GM18858 (cell line): ENCODE measurements at regions not wholly inside any gene's neighbourhood (a gene's known extent, or its start where the extent isn't known, plus 50 kb on each side); places are given as distances from the start of the nearest gene placed in this dataset.

ENCODE experiments used
- ATAC-seq: cut with Tn5 transposase; IDR thresholded peaks from one replicate; pipeline ENCODE4 v1.9.1; 2021; ENCODE audit not compliant: unreplicated experiment

DNA sequence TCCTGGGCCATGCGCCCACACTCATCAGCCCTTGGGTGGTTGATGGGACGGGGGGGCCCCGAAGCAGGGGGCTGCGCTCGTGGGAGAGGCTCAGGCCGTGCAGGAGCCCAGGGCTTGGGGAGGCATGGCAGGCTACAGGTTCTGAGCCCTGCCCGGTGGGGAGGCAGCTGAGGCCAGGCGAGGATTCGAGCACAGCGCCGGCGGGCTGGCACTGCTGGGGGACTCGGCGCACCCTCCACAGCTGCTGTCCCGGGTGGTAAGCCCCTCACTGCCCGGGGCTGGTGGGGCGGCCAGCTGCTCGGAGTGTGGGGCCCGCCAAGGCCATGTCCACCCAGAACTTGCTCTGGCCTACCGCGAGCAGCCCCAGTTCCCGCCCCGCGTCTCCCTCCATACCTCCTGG lies 295.8 kb upstream of the SEL1L start:
- no peak for ATAC-seq

DNA sequence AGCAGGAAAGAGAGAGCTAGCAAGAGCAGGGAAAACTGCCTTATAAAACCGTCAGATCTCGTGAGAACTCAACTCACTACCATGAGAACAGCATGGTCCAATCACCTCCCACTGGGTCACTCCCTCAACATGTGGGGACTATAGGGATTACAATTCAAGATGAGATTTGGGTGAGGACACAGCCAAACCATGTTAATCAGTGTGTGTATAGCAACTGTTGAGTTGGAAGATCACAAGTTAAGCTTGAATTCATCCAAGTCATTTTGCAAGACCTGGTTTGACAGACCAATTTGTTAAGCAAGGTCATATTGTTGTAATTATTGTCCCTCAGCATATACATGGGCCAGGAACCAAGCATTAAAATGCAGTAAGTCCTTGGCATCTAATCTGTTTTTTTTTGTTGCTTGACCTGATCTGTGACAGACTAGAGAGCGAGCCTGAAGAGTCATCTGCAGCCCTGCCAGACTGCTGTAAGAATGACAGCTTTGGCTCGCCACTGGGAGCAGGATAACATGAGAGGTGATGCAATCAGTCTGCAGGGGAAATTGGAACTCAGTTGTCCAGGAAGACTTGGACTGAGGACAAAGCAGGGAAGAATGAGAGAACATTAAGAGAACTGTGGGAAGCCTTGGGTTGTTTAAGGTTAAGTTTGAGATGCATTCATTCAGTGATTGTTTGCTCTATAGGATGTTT lies 297.6 kb upstream of the SEL1L start:
- ATAC-seq: no peak

DNA sequence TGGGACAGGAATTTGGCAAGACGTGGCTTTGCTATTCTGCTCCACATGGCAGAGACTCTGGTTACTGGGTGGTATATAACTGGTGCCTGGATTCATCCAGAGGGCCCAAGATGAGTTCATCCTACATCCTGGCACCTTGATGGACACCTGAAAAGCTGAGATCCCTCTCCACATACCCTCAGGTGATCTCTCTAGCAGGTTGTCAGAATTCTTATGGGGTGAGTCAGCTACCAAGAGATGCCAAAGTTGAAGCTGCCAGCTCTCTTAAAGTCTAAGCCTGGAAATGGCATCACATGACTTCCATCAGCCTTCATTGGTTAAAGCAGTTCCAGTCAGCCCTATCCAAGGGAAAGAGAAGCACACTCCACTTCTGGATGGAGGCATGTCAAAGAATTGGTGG lies 300.7 kb upstream of the SEL1L start:
- no peak for ATAC-seq

DNA sequence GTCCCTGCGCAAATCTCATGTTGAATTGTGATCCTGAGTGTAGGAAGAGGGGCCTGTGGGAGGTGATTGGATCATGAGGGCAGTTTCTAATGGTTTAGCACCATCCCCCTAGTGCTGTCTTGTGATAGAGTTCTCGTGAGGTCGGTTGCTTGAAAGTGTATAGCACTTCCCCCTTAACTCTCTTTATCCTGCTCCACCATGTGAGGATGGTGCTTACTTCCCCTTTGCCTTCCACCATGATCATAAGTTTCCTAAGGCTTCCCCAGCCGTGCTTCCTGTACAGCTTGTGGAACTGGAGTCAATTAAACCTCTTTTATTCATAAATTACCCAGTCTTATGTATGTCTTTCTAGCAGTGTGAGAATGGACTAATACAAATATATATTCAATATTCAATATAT lies 303.7 kb upstream of the SEL1L start:
- ATAC-seq: no peak

DNA sequence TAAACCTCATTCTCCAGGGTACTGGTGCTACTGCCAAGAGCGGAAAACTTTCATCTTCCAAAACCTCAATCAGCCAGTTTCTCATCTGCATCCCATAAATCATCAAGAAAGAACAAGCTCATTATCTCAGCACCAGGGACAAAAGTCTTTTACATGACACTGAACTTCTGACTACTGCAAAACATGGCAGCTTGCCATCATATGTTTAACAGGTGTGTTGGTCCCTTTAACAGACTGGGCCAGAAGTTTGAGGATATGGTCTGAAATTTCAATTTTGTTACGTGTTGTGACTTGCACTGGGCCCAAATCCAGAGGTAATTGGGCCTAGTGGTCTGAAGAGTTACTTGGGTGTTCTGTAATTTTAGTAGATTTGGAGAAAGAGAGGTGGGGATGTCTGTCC lies 305.4 kb upstream of the SEL1L start:
- ATAC-seq: no peak

DNA sequence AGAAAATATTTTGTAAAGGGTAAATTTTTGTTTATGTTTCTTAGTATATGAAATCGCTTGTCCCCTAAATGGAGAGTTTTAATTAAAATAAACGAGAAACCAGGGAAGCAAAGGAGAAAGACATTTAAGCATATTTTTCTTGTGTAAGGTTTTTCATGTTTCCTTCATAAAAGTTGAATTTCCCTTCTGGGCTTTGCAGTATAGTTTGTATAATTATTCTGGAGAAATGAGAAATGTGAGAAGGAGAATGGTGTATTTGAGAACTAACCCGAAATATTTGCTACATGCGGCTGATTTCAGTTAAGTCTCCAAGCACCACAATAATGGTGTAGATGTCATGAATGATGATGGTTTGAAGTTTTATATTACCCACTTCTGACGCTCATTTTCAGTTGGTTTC lies 307.7 kb upstream of the SEL1L start:
- ATAC-seq: no peak

DNA sequence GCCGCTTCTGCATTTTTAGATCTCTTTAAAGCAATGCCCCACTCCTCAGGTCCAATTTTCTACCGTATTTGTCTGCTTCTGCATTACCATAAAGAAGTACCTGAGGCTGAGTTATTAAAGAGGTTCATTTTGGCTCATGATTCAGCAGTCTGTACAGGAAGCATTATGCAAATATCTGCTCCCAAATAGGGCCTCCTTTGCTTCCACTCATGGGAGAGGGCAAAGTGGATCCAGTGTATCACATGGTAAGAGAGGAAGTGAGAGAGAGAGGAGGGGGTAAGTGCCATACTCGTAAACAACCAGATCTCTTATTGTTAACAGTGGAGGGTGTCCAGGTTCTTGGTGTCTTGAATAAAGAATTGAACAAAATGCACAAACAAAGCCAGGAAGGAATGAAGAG lies 316.1 kb upstream of the SEL1L start:
- ATAC-seq: peak; percentile 55

DNA sequence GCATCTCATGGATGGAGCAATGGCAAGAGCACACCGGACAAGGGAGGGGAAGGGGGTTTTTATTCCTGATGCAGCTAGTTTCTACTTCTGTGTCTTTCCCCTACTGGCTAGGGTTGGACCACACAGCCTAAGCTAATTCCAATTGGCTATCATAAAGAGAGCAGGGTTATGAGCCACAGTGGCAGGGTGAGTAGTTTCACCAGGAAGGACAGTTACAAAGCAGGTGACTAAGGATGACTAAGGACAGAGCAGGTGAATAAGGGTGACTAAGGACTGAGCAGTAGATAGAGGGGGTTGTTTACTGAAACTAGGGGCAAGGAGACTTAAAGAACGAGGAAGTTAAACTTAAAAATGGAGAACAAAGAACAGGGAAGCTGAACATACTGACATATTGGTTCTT lies 321.4 kb upstream of the SEL1L start:
- no peak for ATAC-seq

DNA sequence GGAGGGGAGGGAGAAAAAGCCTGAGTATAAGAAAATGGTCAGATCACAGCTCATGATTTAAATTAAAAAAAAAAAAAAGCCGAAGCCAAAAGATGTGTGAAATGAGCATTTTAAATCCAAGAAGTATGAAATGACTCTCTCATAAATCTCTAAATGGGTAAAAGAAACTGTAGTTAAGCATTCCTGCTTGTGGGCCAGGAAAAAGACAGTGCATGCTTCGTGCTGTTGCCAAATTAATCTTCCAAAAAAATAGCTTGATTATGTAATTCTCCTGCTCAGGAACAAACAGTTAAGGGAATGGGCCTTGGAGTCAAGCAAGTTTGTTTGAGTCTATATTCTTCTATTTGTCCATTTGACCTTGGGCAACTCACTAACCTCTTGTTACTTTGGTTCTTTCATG lies 325.4 kb upstream of the SEL1L start:
- no peak for ATAC-seq

DNA sequence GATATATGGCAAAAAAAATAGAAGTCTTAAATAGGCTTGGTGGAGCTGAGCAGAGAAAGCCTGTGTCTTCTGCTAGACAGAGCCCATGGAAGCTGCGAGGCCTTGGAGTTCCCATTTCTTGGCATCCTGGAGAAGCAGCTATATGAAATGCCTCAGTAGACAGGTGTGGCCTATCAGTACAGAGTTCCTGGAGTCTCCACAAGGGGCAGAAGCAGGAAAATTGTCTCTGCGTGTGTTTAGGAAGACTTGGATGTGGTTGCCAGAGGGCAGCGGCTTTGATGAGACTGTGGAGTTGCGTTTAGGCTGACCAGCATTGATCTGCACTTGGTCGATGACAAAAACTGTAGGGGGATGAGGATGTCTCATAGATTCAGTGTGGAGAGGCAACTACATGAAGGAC lies 334.5 kb upstream of the SEL1L start:
- no peak for ATAC-seq

DNA sequence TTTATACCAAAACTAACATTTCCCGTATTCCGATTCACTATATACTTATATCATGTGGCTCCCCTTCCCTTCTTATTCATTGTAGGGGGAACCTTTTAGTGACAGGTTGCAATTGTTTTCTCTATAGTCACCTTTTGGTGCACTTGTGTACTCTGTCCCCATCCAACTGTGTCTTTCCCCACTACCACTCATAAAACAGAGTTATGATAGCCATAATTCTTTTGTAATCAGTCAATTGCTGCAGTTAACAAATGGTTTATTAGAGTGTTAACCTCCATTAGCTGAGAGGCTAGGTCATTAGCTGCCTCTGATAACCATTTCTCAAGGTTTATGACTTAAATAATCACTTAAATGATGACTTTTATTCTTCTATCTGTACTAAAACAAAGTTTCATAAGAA lies 338.1 kb upstream of the SEL1L start:
- no peak for ATAC-seq

DNA sequence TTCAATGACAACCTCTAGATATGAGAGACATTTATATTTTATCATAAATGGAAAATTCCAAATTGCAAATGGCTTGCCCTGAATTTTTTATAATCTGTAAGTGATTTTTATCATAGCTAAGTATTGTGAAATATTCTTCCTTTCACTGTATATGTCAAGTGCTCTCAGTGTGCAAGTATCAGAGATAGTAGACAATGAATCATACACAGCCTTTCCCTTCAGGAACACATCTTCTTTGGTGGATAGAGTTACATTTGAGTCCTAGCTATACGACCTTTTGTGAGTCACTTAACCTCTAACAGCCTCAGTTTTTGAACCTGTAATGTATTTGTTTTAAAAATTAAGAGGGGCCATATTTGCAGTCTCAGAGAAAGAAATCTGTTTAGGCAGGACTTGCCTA lies 350.7 kb upstream of the SEL1L start:
- ATAC-seq: no peak

DNA sequence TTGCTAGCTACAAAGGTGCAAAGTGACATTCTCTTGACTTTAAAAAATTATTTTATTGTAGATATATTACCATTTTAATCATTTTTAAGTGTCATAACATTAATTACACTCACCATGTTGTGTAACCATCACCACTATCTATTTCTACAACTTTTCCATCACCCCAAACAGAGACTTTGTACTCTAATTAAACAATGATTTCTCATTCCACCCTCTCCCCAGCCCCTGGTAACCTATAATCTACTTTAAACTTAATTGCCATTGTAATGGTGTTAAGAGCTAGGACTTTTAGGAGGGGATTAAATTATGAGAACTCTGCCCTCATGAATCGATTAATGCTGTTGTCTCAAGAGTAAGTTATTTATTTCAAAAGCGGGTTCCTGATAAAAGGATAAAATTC lies 352.9 kb upstream of the SEL1L start:
- no peak for ATAC-seq

DNA sequence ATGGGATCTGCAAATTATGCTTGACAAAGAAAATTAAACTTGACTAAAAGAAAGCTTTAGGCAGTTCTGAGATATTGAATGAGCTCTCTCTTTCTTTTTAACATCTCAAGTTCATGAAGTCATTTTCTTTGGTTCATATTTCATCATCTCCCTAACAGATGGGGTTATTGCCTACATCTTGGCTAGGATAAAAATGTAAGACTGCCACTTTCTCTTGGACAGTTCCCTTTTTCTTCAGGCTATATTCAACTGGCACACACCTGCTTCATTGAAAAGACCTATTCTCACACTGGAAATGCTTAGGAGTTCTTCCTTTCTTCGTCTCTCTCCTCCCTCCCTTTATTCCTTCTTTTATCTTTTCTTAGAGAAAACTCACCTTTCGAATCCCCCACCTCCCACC lies 355.9 kb upstream of the SEL1L start:
- no peak for ATAC-seq

DNA sequence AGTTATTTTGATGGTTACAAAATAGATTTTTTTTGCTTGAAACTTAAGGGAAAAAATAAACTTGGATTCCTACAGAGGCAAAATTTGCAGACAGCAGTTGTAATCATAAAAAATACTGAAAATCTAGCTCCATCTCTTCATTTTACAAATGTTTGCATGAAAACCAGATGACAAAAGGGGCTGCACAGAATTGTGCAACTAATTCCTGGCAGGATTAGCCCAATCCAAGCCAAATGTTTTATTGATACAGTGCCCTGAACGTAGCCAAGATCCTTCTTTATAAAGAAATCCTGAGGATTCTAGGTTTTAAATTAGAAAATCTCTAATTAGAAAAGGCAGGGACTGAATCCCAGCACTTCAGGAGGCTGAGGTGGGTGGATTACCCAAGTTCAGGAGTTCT lies 356.4 kb upstream of the SEL1L start:
- no peak for ATAC-seq

DNA sequence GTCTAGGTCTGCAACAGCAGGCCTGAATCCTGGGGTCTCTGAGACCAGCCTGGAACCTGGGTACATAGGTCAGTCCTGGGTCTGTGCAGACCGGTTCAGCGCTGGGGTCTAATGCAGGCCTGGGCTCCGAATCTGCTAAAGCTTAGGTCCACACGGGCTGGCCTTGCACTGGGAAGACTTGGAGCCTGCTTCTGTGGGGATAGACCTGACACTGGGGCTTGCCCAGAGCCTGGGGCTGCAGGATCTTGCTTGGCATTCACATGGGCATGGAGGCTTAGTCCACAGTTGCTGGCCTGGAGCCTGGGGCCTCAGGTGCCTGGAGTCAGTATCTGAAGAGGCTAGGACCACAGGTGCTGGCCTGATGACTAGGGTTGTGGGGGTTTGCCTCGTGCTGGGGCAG lies 369.8 kb upstream of the SEL1L start:
- no peak for ATAC-seq

DNA sequence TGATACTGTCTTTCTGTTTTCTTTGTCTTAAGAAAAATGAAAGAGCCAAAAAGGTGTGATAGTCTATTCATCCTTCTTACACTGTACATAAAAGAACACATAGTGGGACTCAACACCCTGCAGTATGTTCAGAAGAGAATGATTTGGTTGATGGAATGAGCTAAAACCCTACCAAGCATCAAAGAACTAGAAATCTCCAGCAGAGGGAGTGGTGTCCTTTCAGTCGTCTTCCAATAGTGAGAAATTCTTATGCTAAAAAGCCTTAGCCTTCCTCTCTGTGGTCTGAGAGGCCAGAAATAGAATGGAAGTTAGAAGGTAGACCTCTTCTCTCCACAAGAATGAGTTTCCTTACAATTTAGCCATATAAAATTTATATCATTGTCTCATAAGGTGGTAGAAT lies 393.4 kb upstream of the SEL1L start:
- ATAC-seq: no peak

DNA sequence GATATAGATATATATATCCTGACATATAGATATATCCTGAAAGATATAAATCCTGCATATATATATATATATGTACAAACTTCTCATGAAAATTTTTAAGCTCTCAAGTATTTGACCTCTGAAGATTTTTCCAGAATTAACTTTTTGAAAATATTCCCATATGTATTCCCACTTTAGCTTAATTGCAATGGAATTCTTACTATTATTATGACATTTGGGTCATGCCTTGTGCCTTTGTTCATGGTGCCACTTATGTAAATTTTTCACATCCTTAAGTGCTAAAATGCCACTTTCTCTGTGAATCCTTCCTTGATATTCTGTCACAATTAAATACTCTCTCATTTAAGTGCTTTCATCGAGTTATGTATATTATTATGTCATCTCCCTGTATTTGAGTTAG lies 398.2 kb upstream of the SEL1L start:
- no peak for ATAC-seq

DNA sequence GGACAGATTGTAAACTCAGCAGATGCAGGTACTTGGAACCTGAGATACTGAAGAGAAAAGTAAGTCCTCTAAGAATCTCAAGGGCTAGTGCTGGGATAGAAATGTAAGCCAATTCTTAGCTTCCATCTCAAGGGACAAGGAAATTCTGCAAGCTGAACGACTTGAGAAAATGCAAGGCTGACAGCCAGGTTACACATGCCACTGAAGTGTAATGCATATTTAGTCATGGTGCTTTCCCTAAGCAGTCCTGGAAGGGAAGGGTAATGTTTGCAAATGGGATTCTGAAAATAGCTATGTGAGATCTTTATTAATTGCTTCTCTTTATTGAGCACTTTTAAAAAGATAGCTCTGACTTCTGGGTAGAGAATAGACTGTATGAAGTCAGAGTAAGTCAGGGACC lies 402.7 kb upstream of the SEL1L start:
- ATAC-seq: no peak

DNA sequence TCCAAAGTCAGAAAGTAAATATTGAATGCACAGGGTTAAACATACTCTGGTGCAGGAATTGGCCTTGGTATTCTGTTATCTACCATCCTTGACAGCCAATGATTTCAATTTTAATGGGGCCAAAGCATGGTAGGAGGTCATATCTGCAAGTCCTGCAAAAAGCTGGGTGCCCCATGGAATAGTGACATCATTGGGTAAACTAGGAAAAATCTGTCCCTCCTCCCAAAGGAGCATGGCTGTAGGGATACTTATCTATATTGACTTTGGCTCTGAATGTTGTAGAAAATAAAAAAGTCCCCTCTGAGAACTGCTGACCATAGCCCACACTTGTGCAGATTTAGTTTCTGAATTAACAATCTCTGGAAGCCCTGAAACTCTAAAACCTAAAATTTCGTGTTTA lies 403.2 kb upstream of the SEL1L start:
- ATAC-seq: no peak

DNA sequence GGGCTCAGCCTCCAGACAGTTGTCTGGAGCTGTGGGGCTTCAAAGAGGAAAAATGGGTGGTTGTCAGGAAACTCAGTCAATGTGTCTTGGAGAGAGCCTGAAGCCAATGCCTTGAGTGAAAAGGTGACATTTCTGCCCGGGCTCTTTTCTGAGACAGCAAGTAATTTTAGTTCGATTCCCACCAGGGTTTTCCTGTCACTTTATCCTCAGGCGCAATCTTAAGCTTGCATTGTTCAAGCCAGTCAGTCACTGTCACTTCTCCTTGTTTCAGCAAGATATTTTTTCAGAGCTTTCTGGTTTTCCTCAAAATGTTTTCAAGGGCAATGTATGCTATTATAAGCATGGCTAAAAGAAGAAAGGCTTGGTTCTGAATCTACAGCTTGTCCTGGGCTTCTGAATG lies 404.7 kb upstream of the SEL1L start:
- ATAC-seq: no peak

DNA sequence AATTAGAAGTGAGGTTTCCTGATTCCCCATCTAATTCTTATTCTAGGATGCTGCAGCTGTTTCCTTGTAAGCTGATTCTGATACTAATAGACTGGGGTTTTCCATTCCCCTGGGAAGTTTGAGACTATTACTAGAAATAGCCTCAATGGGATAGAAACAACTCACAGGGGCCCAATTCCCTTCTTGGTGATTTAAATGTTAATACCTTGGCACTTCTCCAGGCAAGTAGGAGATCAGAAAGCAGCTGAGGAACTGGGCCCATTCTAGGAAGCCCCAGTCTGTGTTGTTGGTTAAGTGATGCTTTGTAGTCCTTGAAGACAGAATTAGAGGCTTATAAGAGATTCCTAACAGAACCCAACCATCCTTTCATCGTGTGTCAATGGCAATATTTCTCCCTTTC lies 407.0 kb upstream of the SEL1L start:
- no peak for ATAC-seq

DNA sequence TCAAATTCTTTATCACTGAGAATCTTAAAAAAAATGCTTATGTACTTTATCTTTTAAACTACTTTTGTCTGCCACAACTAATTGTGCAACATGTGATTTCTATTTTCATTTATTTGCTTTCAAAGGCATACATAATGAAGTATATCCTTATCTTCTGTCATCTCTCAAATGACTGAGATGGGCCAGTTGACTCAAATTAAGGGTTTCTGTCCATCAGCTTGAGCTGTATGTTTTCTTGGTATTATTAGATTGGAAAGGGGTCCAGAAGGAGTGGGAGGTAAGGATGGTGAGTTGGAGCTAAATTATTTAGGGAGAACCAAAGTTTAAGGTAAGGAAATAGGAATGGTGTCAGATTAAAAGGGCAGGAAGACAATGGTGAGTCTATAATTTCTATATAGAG lies 408.4 kb upstream of the SEL1L start:
- ATAC-seq: no peak

DNA sequence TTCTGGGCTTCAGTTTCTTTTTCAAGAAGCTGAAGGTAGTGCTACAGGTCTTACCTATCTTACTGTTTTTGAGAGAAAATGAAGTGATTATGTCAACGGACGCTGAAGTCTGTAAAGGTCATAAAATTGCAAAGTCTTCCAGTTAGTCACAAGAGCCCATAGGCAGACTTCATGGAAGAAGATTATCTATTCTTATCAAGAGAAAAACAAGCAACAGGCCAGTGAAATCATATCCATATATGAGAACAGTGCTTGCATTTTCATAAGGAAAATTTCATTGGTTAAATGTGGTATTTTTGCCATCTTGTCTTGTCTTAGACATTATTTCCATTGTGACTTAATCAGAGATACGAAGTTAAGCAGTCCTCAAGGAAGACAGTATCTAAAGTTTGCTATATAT lies 412.7 kb upstream of the SEL1L start:
- ATAC-seq: no peak
